Heart left ventricle (tissue), 13 donors: ENCODE measurements at regions not wholly inside any gene's neighbourhood (a gene's known extent, or its start where the extent isn't known, plus 50 kb on each side); places are given as distances from the start of the nearest gene placed in this dataset.

Experiments used
- POLR2A ChIP-seq, 2 donors: fragments of 450-650 bp; IDR thresholded peaks; one replicate each; pipeline ENCODE4 v1.6.1; 2017; ENCODE audit warnings: antibody characterized with exemption in 2 of 2, mild to moderate bottlenecking in 2 of 2, moderate library complexity in 2 of 2
- TF ChIP-seq, protein P1 (sequence below), 12 donors: fragments of 200-600 bp; sonication (generic) in 4 of 12; IDR thresholded peaks; one replicate each; pipeline versions ENCODE4 v1.5.0 to v1.8.0; 2018 to 2022; ENCODE audit warnings: antibody characterized with exemption in 12 of 12, mild to moderate bottlenecking in 5 of 12
- donor health status: ischemic (EF 13 %, LVEDD 7.1; RV severe dilation, severe dysfunction).
- donor health status: DM: no; HTN: yes; CAD: no.
- donor health status: DM: no; HTN: no; CAD: no.
- donor health status: ischemic (EF 25% LVEDD 6.9; RV normal size, moderate dysfunction).
- donor health status: ischemic (EF 25% LVEDD 5.7; RV mildly dilated, moderate dysfunction).
- donor health status: ischemic (EF 35%, LVEDD 5.7; RV mildly dilated, moderate dysfunction).
- donor health status: nonischemic (EF 11% LVEDD 7.7; RV severe dilation, severe dysfunction).
- donor health status: DM: yes; HTN: yes; CAD: no.
- donor health status: PGD.
- donor health status: ischemic (EF 29% LVEDD 5.4; RV normal size, mild dysfunction).
- donor health status: nonischemic (EF 23%, LVEDD 6.1; RV moderate dilation, normal function).

DNA sequence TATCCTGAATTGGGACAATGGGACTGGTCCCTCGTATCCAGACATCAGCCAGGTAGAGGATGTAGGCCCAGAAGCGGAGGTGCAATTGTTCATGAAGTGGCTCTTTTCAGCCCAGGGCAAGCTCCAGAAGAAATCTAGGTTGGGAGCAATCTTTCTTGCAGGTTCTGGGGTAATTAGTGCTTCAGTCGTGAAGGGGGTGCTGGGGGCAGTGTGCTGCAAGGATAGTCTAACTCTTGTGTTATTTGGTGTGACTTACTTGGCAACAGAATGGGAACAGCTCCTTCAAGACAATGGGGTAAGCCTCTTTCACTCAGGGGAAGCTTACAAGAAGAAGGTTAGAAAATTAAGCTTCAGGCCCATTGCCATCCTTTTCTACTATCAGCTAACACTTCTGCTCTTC is 273.0 kb downstream of the DIPK2A start:
- TF ChIP-seq, protein P1, sequence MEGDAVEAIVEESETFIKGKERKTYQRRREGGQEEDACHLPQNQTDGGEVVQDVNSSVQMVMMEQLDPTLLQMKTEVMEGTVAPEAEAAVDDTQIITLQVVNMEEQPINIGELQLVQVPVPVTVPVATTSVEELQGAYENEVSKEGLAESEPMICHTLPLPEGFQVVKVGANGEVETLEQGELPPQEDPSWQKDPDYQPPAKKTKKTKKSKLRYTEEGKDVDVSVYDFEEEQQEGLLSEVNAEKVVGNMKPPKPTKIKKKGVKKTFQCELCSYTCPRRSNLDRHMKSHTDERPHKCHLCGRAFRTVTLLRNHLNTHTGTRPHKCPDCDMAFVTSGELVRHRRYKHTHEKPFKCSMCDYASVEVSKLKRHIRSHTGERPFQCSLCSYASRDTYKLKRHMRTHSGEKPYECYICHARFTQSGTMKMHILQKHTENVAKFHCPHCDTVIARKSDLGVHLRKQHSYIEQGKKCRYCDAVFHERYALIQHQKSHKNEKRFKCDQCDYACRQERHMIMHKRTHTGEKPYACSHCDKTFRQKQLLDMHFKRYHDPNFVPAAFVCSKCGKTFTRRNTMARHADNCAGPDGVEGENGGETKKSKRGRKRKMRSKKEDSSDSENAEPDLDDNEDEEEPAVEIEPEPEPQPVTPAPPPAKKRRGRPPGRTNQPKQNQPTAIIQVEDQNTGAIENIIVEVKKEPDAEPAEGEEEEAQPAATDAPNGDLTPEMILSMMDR (IDR thresholded peaks at IDR 0.05), result no peak
- TF ChIP-seq POLR2A (IDR thresholded peaks at IDR 0.05), result no peak
